Fibroblast of the aortic adventitia (primary cell): ENCODE measurements at regions not wholly inside any gene's neighbourhood (a gene's known extent, or its start where the extent isn't known, plus 50 kb on each side); places are given as distances from the start of the nearest gene placed in this dataset.
"Not testable (repeated sequence)": the region's sequence is repeated elsewhere in the genome, so short reads cannot be mapped to it uniquely, and the experiment has no call there.

Experiments used
- DNase-seq: peaks from one replicate; pipeline ENCODE4 v3.0.0-alpha.2; 2010; ENCODE audit warnings: low read depth
- H3K4me3 ChIP-seq: 2 replicates; pipeline ENCODE4 v1.5.1; 2011; ENCODE audit warnings: low read depth, mild to moderate bottlenecking, control low read depth, low read length, moderate library complexity
- TF ChIP-seq, protein P1 (sequence below): IDR thresholded peaks from 2 replicates; pipeline ENCODE4 v1.5.1; 2011; ENCODE audit warnings: mild to moderate bottlenecking, low read length, control low read depth, inconsistent platforms; ENCODE audit not compliant: insufficient read depth

DNA sequence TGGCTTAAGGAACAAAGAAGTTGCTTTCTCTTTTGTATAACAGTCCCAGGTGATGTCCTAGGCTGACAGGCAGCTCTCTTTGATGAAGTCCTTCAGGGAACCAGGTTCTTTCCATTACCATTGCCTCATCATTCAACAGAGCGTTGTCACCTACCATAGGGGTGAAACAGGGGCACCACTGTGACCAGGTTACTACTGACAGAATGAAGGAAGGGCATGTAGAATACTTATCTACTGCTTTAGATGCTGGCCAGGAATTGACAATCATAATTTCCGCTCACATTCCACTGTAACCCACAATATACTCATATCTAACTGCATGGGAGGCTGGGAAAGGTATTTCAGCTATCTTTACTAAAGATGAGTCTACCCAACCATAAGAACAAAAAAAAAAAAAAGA lies 148.0 kb upstream of the FNDC3A start:
- DNase-seq = no peak
- TF ChIP-seq, protein P1, sequence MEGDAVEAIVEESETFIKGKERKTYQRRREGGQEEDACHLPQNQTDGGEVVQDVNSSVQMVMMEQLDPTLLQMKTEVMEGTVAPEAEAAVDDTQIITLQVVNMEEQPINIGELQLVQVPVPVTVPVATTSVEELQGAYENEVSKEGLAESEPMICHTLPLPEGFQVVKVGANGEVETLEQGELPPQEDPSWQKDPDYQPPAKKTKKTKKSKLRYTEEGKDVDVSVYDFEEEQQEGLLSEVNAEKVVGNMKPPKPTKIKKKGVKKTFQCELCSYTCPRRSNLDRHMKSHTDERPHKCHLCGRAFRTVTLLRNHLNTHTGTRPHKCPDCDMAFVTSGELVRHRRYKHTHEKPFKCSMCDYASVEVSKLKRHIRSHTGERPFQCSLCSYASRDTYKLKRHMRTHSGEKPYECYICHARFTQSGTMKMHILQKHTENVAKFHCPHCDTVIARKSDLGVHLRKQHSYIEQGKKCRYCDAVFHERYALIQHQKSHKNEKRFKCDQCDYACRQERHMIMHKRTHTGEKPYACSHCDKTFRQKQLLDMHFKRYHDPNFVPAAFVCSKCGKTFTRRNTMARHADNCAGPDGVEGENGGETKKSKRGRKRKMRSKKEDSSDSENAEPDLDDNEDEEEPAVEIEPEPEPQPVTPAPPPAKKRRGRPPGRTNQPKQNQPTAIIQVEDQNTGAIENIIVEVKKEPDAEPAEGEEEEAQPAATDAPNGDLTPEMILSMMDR = no peak
- no peak overlapping the region for H3K4me3 ChIP-seq

DNA sequence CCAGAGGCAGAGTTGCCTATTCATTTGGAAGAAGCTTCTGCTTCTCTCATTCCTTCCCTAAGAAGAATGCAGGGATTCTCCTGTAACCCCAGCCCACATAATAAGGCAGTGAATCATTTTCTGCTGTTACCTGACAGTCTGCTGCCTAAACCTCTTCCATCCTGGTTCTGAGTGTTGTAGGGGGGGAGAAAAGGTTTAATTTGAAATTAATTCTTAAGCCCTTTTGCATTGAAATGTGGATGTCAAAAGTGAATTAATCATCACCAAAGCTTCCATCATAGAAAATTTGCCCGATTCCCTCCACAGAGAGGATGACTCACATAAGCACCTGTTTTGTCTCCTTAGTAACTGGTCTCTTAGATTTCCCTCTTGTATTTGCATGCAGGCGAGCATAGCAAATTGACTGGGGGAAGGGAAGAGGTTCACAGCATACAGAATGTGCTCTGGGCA lies 146.7 kb upstream of the FNDC3A start:
- no peak overlapping the region for H3K4me3 ChIP-seq
- TF ChIP-seq, protein P1 = no peak
- no peak for DNase-seq

DNA sequence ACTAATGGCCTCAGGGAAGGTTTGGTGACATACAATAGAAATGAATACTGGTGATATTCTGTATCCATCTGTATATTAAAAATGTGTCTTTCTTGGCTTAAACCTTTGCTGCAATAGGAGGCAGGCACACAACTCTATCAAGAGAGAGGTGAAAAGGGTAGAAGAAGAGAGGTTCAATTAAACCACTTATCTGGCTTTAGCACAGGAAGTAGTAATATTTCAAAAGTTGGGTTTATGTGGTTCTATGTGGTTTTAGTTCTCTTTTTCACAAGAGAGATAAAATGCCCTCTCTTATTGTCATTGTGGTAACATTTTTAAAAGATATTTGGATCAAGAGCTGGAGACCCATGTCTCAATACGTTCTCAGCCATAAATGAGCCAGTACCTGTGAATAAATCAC lies 146.2 kb upstream of the FNDC3A start:
- DNase-seq = no peak
- TF ChIP-seq, protein P1 = no peak
- no peak overlapping the region for H3K4me3 ChIP-seq

DNA sequence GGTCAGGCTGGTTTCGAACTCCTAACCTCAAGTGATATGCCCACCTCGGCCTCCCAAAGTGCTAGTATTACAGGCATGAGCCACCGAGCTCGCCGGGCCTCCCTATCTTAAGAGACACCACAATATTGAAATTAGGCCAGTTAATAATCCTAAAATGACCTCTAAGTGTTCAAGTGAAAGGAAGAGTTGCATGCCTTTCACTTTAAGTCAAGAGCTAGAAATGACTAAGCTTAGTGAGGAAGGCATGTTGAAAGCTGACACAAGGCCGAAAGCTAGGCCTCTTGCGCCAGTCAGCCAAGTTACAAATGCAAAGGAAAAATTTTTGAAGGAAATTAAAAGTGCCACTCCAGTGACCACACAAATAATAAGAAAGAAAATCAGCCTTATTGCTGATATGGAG lies 144.5 kb upstream of the FNDC3A start:
- DNase-seq = no peak
- TF ChIP-seq, protein P1 = no peak
- no peak overlapping the region for H3K4me3 ChIP-seq

DNA sequence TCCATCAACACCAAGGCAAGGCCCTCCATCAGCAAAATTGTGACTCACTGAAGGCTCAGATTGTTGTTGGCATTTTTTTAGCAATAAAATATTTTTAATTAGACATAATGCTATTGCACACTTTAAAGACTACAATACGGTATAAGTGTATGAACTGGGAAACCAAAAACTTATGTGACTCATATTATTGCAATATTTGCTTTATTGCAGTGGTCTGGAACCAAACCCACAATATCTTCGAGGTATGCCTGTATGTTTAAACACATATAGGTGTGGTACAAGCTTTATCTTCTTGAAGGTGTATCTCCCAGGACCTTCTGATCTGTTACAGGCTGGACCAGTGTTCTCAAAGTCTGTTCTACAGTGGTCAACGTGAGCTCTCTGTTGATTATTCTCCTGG lies 142.3 kb upstream of the FNDC3A start:
- DNase-seq = no peak
- no peak overlapping the region for H3K4me3 ChIP-seq
- TF ChIP-seq, protein P1 = no peak

DNA sequence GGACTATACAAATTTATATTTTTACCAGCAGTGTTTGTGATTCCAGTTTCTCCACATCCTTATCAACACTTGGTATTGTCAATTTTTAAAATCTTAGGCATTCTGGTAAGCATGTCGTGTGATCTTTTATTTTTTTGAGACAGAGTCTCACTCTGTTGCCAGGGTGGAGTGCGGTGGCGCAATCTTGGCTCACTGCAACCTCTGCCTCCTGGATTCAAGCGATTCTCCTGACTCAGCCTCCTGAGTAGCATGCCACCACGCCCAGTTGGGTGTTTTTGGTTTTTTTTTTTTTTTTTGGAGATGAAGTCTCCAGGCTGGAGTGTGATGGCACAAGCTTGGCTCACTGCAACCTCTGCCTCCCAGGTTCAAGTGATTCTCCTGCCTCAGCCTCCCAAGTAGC lies 140.4 kb upstream of the FNDC3A start:
- DNase-seq, H3K4me3 ChIP-seq: not testable (repeated sequence)

DNA sequence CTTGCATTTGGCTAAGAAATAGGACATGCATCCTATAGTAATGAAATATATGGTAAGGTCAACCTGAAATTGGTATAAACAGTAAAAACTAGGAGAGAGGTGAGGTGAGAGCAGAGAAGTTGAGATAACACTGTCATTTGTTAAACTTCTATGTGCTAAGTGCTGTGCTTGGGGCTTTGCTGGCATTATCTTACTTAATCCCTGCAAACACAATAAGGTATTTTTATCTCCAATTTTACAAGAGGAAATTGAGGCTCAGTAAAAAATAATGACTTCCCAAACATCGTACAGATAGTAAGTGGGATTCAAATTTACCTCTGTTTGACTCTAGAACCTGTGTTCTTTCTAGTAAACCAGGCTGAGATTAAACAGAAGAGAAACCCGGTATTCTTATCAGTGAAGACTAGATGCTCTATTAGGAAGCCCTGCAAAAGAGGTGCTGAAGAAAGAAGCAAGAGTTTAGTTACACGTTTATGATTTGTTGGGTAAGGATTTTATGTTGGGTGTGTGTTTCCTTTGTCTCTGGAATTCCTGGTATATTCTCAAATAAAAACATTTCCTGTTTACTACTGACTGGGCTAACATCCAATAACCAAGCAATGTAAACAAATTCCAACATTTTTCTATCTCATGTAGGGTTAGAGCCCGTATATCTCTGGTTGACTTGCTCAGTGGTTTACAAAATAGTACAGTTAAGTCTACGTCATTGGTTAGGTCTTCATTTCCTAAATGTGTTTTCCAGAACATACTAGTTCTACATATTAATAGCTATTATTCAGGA lies 137.3 kb upstream of the FNDC3A start:
- DNase-seq = no peak
- TF ChIP-seq, protein P1 = no peak
- H3K4me3 ChIP-seq = no peak overlapping the region
